ENCODE measurements at regions not wholly inside any gene's neighbourhood (a gene's known extent, or its start where the extent isn't known, plus 50 kb on each side); places are given as distances from the start of the nearest gene placed in this dataset.
"Not testable (repeated sequence)": the region's sequence is repeated elsewhere in the genome, so short reads cannot be mapped to it uniquely, and the experiment has no call there.

GRCh38 chr3:168933614-168934013 is 729.9 kb downstream of the MECOM start:
- H3K9me3 ChIP-seq (replicated peaks; ENCODE audit: insufficient read depth, low read length) = no peaks in the 10 kb centered on the region
- no peaks in the 10 kb centered on the region for H3F3A ChIP-seq (ENCODE audit: insufficient read depth, low read length)
- no peaks in the 10 kb centered on the region for H3K79me2 ChIP-seq (ENCODE audit: low read length)
- no peaks in the 10 kb centered on the region for H4K20me1 ChIP-seq (ENCODE audit: insufficient read depth, low read length)
- no peak for TF ChIP-seq EZH2 (optimal IDR thresholded peaks at IDR 0.05; ENCODE audit: low read depth, low read length)
- no peak for TF ChIP-seq CTCF (IDR thresholded peaks at IDR 0.05; ENCODE audit: low read length)
- no peak for TF ChIP-seq EZH2phosphoT487 (IDR thresholded peaks at IDR 0.05; ENCODE audit: low read length)
- no peak overlapping the region for H2AFZ ChIP-seq (ENCODE audit: low read length)
- no peaks in the 10 kb centered on the region for H3K9me2 ChIP-seq (replicated peaks; ENCODE audit: insufficient read depth, low read length)
- H3K36me3 ChIP-seq (replicated peaks; ENCODE audit: insufficient read depth, low read length) = no peaks in the 10 kb centered on the region
- H3K27ac ChIP-seq (ENCODE audit: low read length) = no peak overlapping the region
- H3K27me3 ChIP-seq (replicated peaks; ENCODE audit: insufficient read depth, low read length) = no peaks in the 10 kb centered on the region
- H3K4me3 ChIP-seq (ENCODE audit: low read length) = no peak overlapping the region
- H3K9ac ChIP-seq (ENCODE audit: low read length) = no peak overlapping the region
- no peak overlapping the region for H3K4me2 ChIP-seq (ENCODE audit: low read depth, low read length)
- no peak for DNase-seq
- no peaks in the 10 kb centered on the region for H3K4me1 ChIP-seq (ENCODE audit: low read length)

GRCh38 chr3:168929997-168930396 is 733.5 kb downstream of the MECOM start:
- not testable (repeated sequence) for H3K9me3 ChIP-seq (replicated peaks; ENCODE audit: insufficient read depth, low read length); H3K4me2 ChIP-seq (ENCODE audit: low read depth, low read length); H3K79me2 ChIP-seq (ENCODE audit: low read length); H3F3A ChIP-seq (ENCODE audit: insufficient read depth, low read length); H3K9ac ChIP-seq (ENCODE audit: low read length); H3K27me3 ChIP-seq (replicated peaks; ENCODE audit: insufficient read depth, low read length); DNase-seq; H3K36me3 ChIP-seq (replicated peaks; ENCODE audit: insufficient read depth, low read length); H3K27ac ChIP-seq (ENCODE audit: low read length); H3K4me1 ChIP-seq (ENCODE audit: low read length); H3K9me2 ChIP-seq (replicated peaks; ENCODE audit: insufficient read depth, low read length); H3K4me3 ChIP-seq (ENCODE audit: low read length); H4K20me1 ChIP-seq (ENCODE audit: insufficient read depth, low read length); H2AFZ ChIP-seq (ENCODE audit: low read length)

GRCh38 chr3:168926426-168926825 is 737.1 kb downstream of the MECOM start:
- no peaks in the 10 kb centered on the region for H4K20me1 ChIP-seq (ENCODE audit: insufficient read depth, low read length)
- H3K27me3 ChIP-seq (replicated peaks; ENCODE audit: insufficient read depth, low read length) = no peaks in the 10 kb centered on the region
- H3K36me3 ChIP-seq (replicated peaks; ENCODE audit: insufficient read depth, low read length) = no peaks in the 10 kb centered on the region
- H3K9me2 ChIP-seq (replicated peaks; ENCODE audit: insufficient read depth, low read length) = no peaks in the 10 kb centered on the region
- no peak for DNase-seq
- no peak overlapping the region for H2AFZ ChIP-seq (ENCODE audit: low read length)
- H3K9me3 ChIP-seq (replicated peaks; ENCODE audit: insufficient read depth, low read length) = no peaks in the 10 kb centered on the region
- H3K4me1 ChIP-seq (ENCODE audit: low read length) = no peaks in the 10 kb centered on the region
- no peak overlapping the region for H3K4me2 ChIP-seq (ENCODE audit: low read depth, low read length)
- TF ChIP-seq CTCF (IDR thresholded peaks at IDR 0.05; ENCODE audit: low read length) = no peak
- no peak for TF ChIP-seq EZH2 (optimal IDR thresholded peaks at IDR 0.05; ENCODE audit: low read depth, low read length)
- TF ChIP-seq EZH2phosphoT487 (IDR thresholded peaks at IDR 0.05; ENCODE audit: low read length) = no peak
- no peaks in the 10 kb centered on the region for H3K79me2 ChIP-seq (ENCODE audit: low read length)
- H3K27ac ChIP-seq (ENCODE audit: low read length) = no peak overlapping the region
- H3K4me3 ChIP-seq (ENCODE audit: low read length) = no peak overlapping the region
- no peaks in the 10 kb centered on the region for H3F3A ChIP-seq (ENCODE audit: insufficient read depth, low read length)
- H3K9ac ChIP-seq (ENCODE audit: low read length) = no peak overlapping the region

GRCh38 chr3:168925568-168925967 is 737.9 kb downstream of the MECOM start:
- no peaks in the 10 kb centered on the region for H3F3A ChIP-seq (ENCODE audit: insufficient read depth, low read length)
- no peak for TF ChIP-seq EZH2 (optimal IDR thresholded peaks at IDR 0.05; ENCODE audit: low read depth, low read length)
- TF ChIP-seq CTCF (IDR thresholded peaks at IDR 0.05; ENCODE audit: low read length) = no peak
- TF ChIP-seq EZH2phosphoT487 (IDR thresholded peaks at IDR 0.05; ENCODE audit: low read length) = no peak
- no peaks in the 10 kb centered on the region for H3K4me1 ChIP-seq (ENCODE audit: low read length)
- no peak overlapping the region for H3K4me2 ChIP-seq (ENCODE audit: low read depth, low read length)
- no peak overlapping the region for H2AFZ ChIP-seq (ENCODE audit: low read length)
- H3K36me3 ChIP-seq (replicated peaks; ENCODE audit: insufficient read depth, low read length) = no peaks in the 10 kb centered on the region
- no peaks in the 10 kb centered on the region for H4K20me1 ChIP-seq (ENCODE audit: insufficient read depth, low read length)
- H3K9ac ChIP-seq (ENCODE audit: low read length) = no peak overlapping the region
- no peak overlapping the region for H3K4me3 ChIP-seq (ENCODE audit: low read length)
- H3K79me2 ChIP-seq (ENCODE audit: low read length) = no peaks in the 10 kb centered on the region
- no peaks in the 10 kb centered on the region for H3K9me3 ChIP-seq (replicated peaks; ENCODE audit: insufficient read depth, low read length)
- H3K9me2 ChIP-seq (replicated peaks; ENCODE audit: insufficient read depth, low read length) = no peaks in the 10 kb centered on the region
- no peak overlapping the region for H3K27ac ChIP-seq (ENCODE audit: low read length)
- DNase-seq = no peak
- no peaks in the 10 kb centered on the region for H3K27me3 ChIP-seq (replicated peaks; ENCODE audit: insufficient read depth, low read length)

Data from MM.1S (cell line).